Aorta (tissue), 5 donors: ENCODE measurements at regions not wholly inside any gene's neighbourhood (a gene's known extent, or its start where the extent isn't known, plus 50 kb on each side); places are given as distances from the start of the nearest gene placed in this dataset.

Experiments
- ATAC-seq: fragments of 200-7000 bp; cut with Tn5 transposase; one replicate; pipeline ENCODE4 v1.9.1; 2022; ENCODE audit warnings: moderate library complexity; ENCODE audit not compliant: low FRiP score
- DNase-seq, 2 donors: peaks; one replicate each; pipeline ENCODE4 v3.0.0-alpha.2; 2020
- H3K27ac ChIP-seq, 2 donors: one replicate each; pipeline ENCODE4 v1.5.1; 2013; ENCODE audit warnings: low read length in 2 of 2, mild to moderate bottlenecking in 2 of 2, moderate library complexity in 2 of 2, control low read depth in 1 of 2, inconsistent platforms in 1 of 2, low read depth in 1 of 2
- H3K27me3 ChIP-seq, 2 donors: one replicate each; pipeline ENCODE4 v1.6.1; 2013; ENCODE audit warnings: control low read depth in 1 of 2, low read length in 1 of 2, mild to moderate bottlenecking in 1 of 2, moderate library complexity in 1 of 2; ENCODE audit not compliant: insufficient read depth in 2 of 2, control insufficient read depth in 1 of 2
- H3K36me3 ChIP-seq, 2 donors: one replicate each; pipeline ENCODE4 v1.6.1; 2013; ENCODE audit warnings: control low read depth in 1 of 2, low read length in 1 of 2, mild to moderate bottlenecking in 1 of 2; ENCODE audit not compliant: insufficient read depth in 2 of 2, control insufficient read depth in 1 of 2
- H3K4me1 ChIP-seq, 2 donors: one replicate each; pipeline ENCODE4 v1.6.1; 2013; ENCODE audit warnings: low read length in 2 of 2, control low read depth in 1 of 2, mild to moderate bottlenecking in 1 of 2, moderate library complexity in 1 of 2; ENCODE audit not compliant: insufficient read depth in 2 of 2, control insufficient read depth in 1 of 2
- H3K4me3 ChIP-seq, 2 donors: one replicate each; pipeline ENCODE4 v1.5.1; 2013; ENCODE audit warnings: low read length in 2 of 2, control low read depth in 1 of 2, mild to moderate bottlenecking in 1 of 2
- H3K9me3 ChIP-seq: one replicate; pipeline ENCODE4 v1.6.1; 2013; ENCODE audit warnings: mild to moderate bottlenecking, low read length; ENCODE audit not compliant: control insufficient read depth
- WGBS, 2 donors: extraction: QIAGEN DNeasy Blood & Tissue Kit; methylation state at CpG; one replicate each; pipeline ENCODE4 v1.1.7; 2013; 5-methylcytosine and 5-hydroxymethylcytosine counted together
- intact Hi-C, 2 donors: fragments of 100-400 bp; cut with DNase I; formaldehyde crosslinking; loops; one replicate each; pipeline versions ENCODE4 v1.14.2 to v1.15.0; 2022
- donor health status: healthy with polysubstance abuse.
- donor health status: Bipolar disorder and iron deficiency.
- donor health status: DM: no; HTN: no; CAD: no.
- donor health status: DM: no; HTN: no; CAD: no.
- donor health status: DM: yes; HTN: yes; CAD: no.

- ATAC-seq (no peak), DNase-seq (no peak)
- Histone ChIP-seq H3K9me3 (no peaks in the 10 kb centered on the region), H3K27ac (no peak overlapping the region), H3K36me3 (no peaks in the 10 kb centered on the region), H3K4me3 (no peak overlapping the region), H3K27me3 (no peaks in the 10 kb centered on the region), H3K4me1 (no peaks in the 10 kb centered on the region)
- intact Hi-C loops = no loop called here
- WGBS, 2 donors = 40 to 42% methylated on average over 2 of the region's 2 CpGs
Measured at GRCh38 chr5:175319199-175319598, 124.8 kb downstream of the DRD1 start.

GRCh38 chr5:175317872-175318271, 126.1 kb downstream of the DRD1 start:
- H3K9me3 ChIP-seq = no peaks in the 10 kb centered on the region
- no peak overlapping the region for H3K4me3 ChIP-seq
- intact Hi-C loops = no loop called here
- no peaks in the 10 kb centered on the region for H3K36me3 ChIP-seq
- DNase-seq (no peak), ATAC-seq (no peak)
- no peaks in the 10 kb centered on the region for H3K27me3 ChIP-seq
- H3K27ac ChIP-seq = no peak overlapping the region
- no peaks in the 10 kb centered on the region for H3K4me1 ChIP-seq

DNA sequence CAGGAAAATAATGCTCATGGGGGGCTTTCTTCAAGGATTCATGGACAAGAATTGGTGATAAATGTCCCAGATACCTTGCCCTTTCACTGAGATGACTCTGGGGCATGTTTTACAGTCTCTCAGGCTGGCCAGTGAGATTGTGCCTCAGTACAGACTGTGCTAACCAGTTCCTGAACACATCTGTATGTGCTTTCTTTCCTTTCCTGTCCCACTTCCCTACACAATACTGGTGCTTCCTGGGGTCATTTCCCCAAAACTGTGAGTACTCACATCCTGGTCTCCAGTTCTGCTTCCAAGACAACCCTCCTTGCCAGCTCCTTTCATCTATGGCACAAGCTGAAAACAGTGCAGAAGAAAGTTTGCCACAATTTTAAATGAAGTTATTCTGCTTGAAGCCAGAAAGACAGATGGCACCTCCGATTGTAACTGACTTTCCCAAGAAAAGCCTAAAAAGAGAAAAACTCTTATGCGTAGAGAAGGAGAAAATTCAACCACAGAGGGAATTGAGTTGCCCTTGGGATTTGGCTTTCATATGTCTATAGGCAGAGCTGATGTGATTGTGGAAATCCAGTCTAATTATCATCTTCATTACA, 134.7 kb downstream of the DRD1 start:
- Histone ChIP-seq H3K36me3 (no peaks in the 10 kb centered on the region), H3K4me1 (no peaks in the 10 kb centered on the region), H3K27me3 (no peaks in the 10 kb centered on the region), H3K4me3 (no peak overlapping the region), H3K9me3 (peaks cover 1% of the 10 kb centered on the region), H3K27ac (no peak overlapping the region)
- DNase-seq = no peak
- intact Hi-C loops = no loop called here
- WGBS, 2 donors = 81 to 85% methylated on average over 2 of the region's 2 CpGs
- no peak for ATAC-seq

DNA sequence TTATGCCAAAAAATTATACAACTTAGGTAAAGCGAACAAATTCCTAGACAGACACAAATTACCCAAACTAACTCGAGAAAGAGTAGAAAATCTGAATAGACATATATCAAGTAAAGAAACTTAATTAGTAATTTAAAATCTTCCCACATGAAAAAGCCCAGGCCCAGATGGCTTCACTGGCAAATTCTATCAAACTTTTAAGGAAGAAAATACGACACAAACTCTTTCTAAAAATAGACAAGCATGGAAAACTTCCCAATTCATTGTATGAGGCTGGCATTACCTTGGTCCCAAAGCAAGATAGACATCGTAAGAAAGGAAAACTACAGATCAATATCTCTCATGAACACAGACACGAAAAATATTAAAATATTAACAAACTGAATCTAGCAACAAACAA, 135.3 kb downstream of the DRD1 start:
- intact Hi-C loops = no loop called here
- DNase-seq = no peak
- Histone ChIP-seq H3K4me3 (no peak overlapping the region), H3K36me3 (no peaks in the 10 kb centered on the region), H3K9me3 (peaks cover 4% of the 10 kb centered on the region), H3K27ac (no peak overlapping the region), H3K4me1 (no peaks in the 10 kb centered on the region), H3K27me3 (no peaks in the 10 kb centered on the region)
- 70 to 76% methylated on average over 5 of the region's 5 CpGs for WGBS, 2 donors
- no peak for ATAC-seq

DNA sequence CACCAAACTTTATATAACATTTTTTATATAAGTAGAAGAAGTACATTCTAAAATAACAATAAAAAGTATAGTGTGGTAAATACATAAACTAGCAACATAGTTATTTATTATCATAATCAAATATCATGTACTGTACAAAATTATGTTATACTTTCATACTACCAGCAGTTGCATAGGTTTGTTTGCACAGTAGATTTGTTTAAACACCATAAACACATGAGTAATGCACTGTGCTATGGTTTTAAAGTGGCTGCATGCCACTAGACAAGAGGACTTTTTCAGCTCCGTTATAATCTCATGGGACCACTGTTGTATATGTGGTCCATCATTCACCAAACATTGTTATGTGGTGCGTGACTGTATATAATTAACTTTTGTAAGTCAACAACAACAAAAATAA, 137.6 kb downstream of the DRD1 start:
- intact Hi-C loops = no loop called here
- ATAC-seq (no peak), DNase-seq (no peak)
- no peak overlapping the region for H3K27ac ChIP-seq
- WGBS, 2 donors = 72 to 77% methylated on average over 2 of the region's 2 CpGs
- H3K27me3 ChIP-seq = no peaks in the 10 kb centered on the region
- peaks cover 4% of the 10 kb centered on the region for H3K9me3 ChIP-seq
- no peaks in the 10 kb centered on the region for H3K36me3 ChIP-seq
- no peaks in the 10 kb centered on the region for H3K4me1 ChIP-seq
- H3K4me3 ChIP-seq = no peak overlapping the region

DNA sequence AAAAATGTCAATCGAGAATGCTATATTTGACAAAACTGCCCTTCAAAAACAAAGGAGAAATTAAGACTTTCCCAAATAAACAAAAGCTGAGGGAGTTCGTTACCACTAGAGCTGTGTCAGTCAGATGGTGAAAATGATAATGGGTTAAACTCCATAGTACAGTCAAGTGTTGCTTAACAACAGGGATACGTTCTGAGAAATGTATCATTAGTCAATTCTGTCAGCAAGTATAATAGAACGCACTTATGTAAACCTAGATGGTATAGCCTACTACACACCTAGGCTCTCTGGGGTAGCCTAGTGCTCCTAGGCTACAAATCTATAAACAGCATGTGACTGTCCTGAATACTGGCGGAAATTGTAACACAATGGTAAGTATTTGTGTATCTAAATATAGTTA, 138.7 kb downstream of the DRD1 start:
- ATAC-seq = no peak
- Histone ChIP-seq H3K27ac (no peak overlapping the region), H3K36me3 (no peaks in the 10 kb centered on the region), H3K27me3 (no peaks in the 10 kb centered on the region), H3K9me3 (peaks cover 3% of the 10 kb centered on the region), H3K4me1 (no peaks in the 10 kb centered on the region), H3K4me3 (no peak overlapping the region)
- intact Hi-C loops = no loop called here
- DNase-seq = no peak
- WGBS, 2 donors = 68 to 71% methylated on average over 5 of the region's 5 CpGs

DNA sequence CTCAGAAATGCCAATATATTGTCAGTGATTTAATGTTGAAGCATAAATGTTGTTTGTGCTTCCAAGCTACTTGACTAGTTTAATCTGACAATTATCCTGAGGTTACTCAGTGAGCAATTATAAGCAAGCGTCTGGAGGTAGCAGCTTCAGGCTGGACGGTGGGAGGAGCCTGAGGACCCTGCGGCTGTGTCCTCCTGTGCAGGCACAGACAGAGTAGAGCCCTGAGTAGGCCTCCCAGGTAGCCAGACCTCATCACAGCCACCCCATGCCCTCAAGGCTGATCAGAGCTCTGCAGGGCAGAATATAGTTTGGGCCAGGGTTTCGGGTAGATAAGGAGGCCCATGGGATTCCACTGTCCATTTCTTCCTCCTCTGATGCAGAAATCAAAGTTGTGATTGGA, 153.6 kb downstream of the DRD1 start:
- WGBS, 2 donors = 96% methylated on average over 4 of the region's 4 CpGs
- Histone ChIP-seq H3K36me3 (no peaks in the 10 kb centered on the region), H3K9me3 (peaks cover 2% of the 10 kb centered on the region), H3K27me3 (no peaks in the 10 kb centered on the region), H3K4me3 (no peak overlapping the region), H3K27ac (no peak overlapping the region), H3K4me1 (peaks cover 0 to 3% of the 10 kb centered on the region in 2 donors)
- DNase-seq = no peak
- intact Hi-C loops = no loop called here
- no peak for ATAC-seq

DNA sequence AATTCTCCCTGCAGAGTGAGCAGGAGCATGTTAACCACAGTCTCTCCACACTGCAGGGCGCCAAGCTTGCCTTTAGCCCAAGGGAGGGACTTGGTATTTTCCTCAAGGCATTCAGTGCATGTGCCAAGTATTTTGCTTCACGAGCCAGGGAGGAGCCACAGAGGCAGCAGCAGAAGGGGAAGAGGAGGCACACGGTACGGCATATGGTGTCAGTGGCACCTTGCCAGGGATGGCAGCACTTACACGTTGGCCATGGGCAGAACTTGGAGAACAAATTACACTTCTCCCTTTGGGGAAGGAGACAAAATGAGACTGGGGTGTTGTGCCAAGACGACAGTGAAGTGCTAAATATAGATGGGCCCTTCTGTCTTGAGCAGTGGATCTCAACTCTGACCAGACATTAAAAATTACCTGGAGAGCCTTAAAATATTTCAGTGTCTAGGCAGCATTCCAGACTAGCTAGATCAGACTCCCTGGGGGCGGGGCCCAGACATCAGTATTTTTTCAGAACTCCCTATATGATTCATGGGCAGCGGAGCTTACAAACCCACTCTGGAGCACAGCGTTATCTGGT, 155.8 kb downstream of the DRD1 start:
- 18 to 20% methylated on average over 9 of the region's 9 CpGs for WGBS, 2 donors
- Histone ChIP-seq H3K36me3 (no peaks in the 10 kb centered on the region), H3K9me3 (no peaks in the 10 kb centered on the region), H3K4me3 (no peak overlapping the region), H3K27me3 (no peaks in the 10 kb centered on the region), H3K27ac (no peak overlapping the region), H3K4me1 (peaks cover 0 to 3% of the 10 kb centered on the region in 2 donors)
- intact Hi-C loops = no loop called here
- ATAC-seq = no peak
- DNase-seq = peak in 1 of 2 donors; percentile 50

DNA sequence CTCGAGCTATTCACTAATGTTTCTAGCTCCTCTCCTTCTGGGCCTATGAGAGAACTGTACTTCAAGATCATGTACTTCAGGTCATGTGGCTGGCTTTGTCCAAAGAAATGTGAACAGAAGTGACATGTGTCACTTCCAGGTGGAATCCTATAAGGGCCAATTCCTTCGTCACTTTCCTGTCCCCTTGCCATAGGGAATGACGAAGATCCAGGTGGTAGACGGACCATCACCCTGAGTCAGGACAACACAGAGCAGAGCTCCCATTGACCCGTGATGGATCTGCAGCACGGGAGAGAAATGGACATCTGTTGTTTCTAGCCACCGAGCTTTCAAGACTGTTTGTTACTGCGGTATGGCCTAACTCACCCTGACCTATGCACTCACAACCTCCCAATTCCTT, 157.0 kb downstream of the DRD1 start:
- peaks cover 0 to 3% of the 10 kb centered on the region in 2 donors for H3K4me1 ChIP-seq
- H3K9me3 ChIP-seq = no peaks in the 10 kb centered on the region
- no peaks in the 10 kb centered on the region for H3K27me3 ChIP-seq
- intact Hi-C loops = no loop called here
- no peaks in the 10 kb centered on the region for H3K36me3 ChIP-seq
- ATAC-seq (no peak), DNase-seq (no peak)
- no peak overlapping the region for H3K27ac ChIP-seq
- no peak overlapping the region for H3K4me3 ChIP-seq
- WGBS, 2 donors = 96% methylated on average over 8 of the region's 8 CpGs
